Uterus (tissue), 3 donors: ENCODE measurements at regions not wholly inside any gene's neighbourhood (a gene's known extent, or its start where the extent isn't known, plus 50 kb on each side); places are given as distances from the start of the nearest gene placed in this dataset.

Experiments
- DNase-seq, 2 donors: peaks; one replicate each; pipeline ENCODE4 v3.0.0-alpha.2; 2019 to 2020
- H3K27ac ChIP-seq, 2 donors: fragments of 200-600 bp; sonication (generic); 1 replicate in 1 of 2; 2 replicates in 1 of 2; pipeline ENCODE4 v1.5.1; 2016 to 2018
- H3K27me3 ChIP-seq, 2 donors: fragments of 200-600 bp; sonication (generic); one replicate each; pipeline ENCODE4 v1.5.1; 2018 to 2019; ENCODE audit warnings: control low read depth in 1 of 2
- H3K36me3 ChIP-seq, 2 donors: fragments of 200-600 bp; sonication (generic); one replicate each; pipeline ENCODE4 v1.5.1; 2019; ENCODE audit warnings: control low read depth in 1 of 2
- H3K4me1 ChIP-seq, 2 donors: fragments of 200-600 bp; sonication (generic); one replicate each; pipeline ENCODE4 v1.5.1; 2018 to 2019; ENCODE audit warnings: control low read depth in 1 of 2
- H3K4me3 ChIP-seq, 2 donors: fragments of 200-600 bp; sonication (generic); 1 replicate in 1 of 2; 2 replicates in 1 of 2; pipeline ENCODE4 v1.5.1; 2018 to 2019; ENCODE audit warnings: mild to moderate bottlenecking in 1 of 2
- H3K9me3 ChIP-seq, 2 donors: fragments of 200-600 bp; sonication (generic); one replicate each; pipeline ENCODE4 v1.5.1; 2019; ENCODE audit warnings: control low read depth in 1 of 2
- CTCF ChIP-seq, 4 experiments: fragments of 200-600 bp in 2 of 4; fragments of 450-650 bp in 2 of 4; sonication (generic) in 2 of 4; IDR thresholded peaks; one replicate each; pipeline ENCODE4 v1.5.1; 2016 to 2019; ENCODE audit warnings: antibody characterized with exemption in 4 of 4, mild to moderate bottlenecking in 2 of 4, moderate library complexity in 1 of 4
- POLR2A ChIP-seq, 2 donors: fragments of 450-650 bp; IDR thresholded peaks; one replicate each; pipeline ENCODE4 v1.6.1; 2016; ENCODE audit warnings: antibody characterized with exemption in 2 of 2, mild to moderate bottlenecking in 1 of 2, moderate library complexity in 1 of 2
- intact Hi-C: fragments of 100-400 bp; cut with DNase I; formaldehyde crosslinking; loops from one replicate; pipeline ENCODE4 v1.15.1; 2023; ENCODE audit warnings: low total_unique reads
- donor health status: DM: yes; HTN: yes; CAD: no.

- H3K36me3 ChIP-seq, result no peaks in the 10 kb centered on the region
- TF ChIP-seq POLR2A (IDR thresholded peaks at IDR 0.05) (no peak), CTCF (IDR thresholded peaks at IDR 0.05) (no peak)
- intact Hi-C loops, result no loop called here
- no peaks in the 10 kb centered on the region for H3K9me3 ChIP-seq
- peak overlapping the region; percentile 5 to 12 for H3K27ac ChIP-seq
- no peak overlapping the region for H3K4me3 ChIP-seq
- H3K4me1 ChIP-seq, result no peaks in the 10 kb centered on the region
- H3K27me3 ChIP-seq, result no peaks in the 10 kb centered on the region
- DNase-seq, result no peak
These were observed 390.1 kb downstream of the PDGFC start for GRCh38 chr4:156581282-156582063.

GRCh38 chr4:156578713-156579112 is 392.9 kb downstream of the PDGFC start:
- Histone ChIP-seq H3K27ac (no peak overlapping the region), H3K9me3 (no peaks in the 10 kb centered on the region), H3K4me1 (no peaks in the 10 kb centered on the region), H3K4me3 (no peak overlapping the region), H3K27me3 (no peaks in the 10 kb centered on the region), H3K36me3 (no peaks in the 10 kb centered on the region)
- no peak for DNase-seq
- intact Hi-C loops, result no loop called here
- TF ChIP-seq CTCF (IDR thresholded peaks at IDR 0.05) (no peak), POLR2A (IDR thresholded peaks at IDR 0.05) (no peak)

GRCh38 chr4:156578005-156578404 is 393.6 kb downstream of the PDGFC start:
- Histone ChIP-seq H3K27me3 (no peaks in the 10 kb centered on the region), H3K36me3 (no peaks in the 10 kb centered on the region), H3K4me1 (no peaks in the 10 kb centered on the region), H3K4me3 (no peak overlapping the region), H3K27ac (no peak overlapping the region), H3K9me3 (no peaks in the 10 kb centered on the region)
- intact Hi-C loops, result no loop called here
- no peak for DNase-seq
- no peak for TF ChIP-seq CTCF (IDR thresholded peaks at IDR 0.05)
- no peak for TF ChIP-seq POLR2A (IDR thresholded peaks at IDR 0.05)

DNA sequence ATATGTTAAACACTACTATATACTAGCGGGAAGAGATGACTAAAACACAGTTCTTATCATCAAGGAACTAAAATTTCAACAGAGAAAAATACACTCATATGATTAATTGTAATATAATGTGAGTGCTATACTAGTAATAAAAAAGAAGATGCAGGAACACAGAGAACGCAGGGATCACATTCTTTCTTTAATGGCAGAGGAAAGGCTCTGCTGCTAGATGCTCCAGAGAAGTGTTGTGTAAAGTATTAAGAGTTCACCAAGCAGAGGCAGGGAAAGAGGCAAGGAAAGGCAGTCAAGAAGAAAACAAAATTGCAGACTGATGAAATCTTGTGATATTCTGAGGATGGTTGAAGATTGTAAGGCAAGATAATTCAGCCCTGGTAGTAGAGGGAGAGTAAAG is 394.7 kb downstream of the PDGFC start:
- H3K36me3 ChIP-seq, result no peaks in the 10 kb centered on the region
- intact Hi-C loops, result no loop called here
- no peak overlapping the region for H3K4me3 ChIP-seq
- no peak for DNase-seq
- no peaks in the 10 kb centered on the region for H3K9me3 ChIP-seq
- TF ChIP-seq POLR2A (IDR thresholded peaks at IDR 0.05) (no peak), CTCF (IDR thresholded peaks at IDR 0.05) (no peak)
- H3K4me1 ChIP-seq, result no peaks in the 10 kb centered on the region
- H3K27me3 ChIP-seq, result no peaks in the 10 kb centered on the region
- H3K27ac ChIP-seq, result peak overlapping the region; percentile 9 to 33

- intact Hi-C loops, result no loop called here
- Histone ChIP-seq H3K36me3 (no peaks in the 10 kb centered on the region), H3K27me3 (no peaks in the 10 kb centered on the region), H3K27ac (no peak overlapping the region), H3K4me1 (no peaks in the 10 kb centered on the region), H3K4me3 (no peak overlapping the region), H3K9me3 (no peaks in the 10 kb centered on the region)
- TF ChIP-seq POLR2A (IDR thresholded peaks at IDR 0.05) (no peak), CTCF (IDR thresholded peaks at IDR 0.05) (no peak)
- DNase-seq, result no peak
These were observed 396.0 kb downstream of the PDGFC start for GRCh38 chr4:156575430-156576073.
